ENCODE measurements at regions not wholly inside any gene's neighbourhood (a gene's known extent, or its start where the extent isn't known, plus 50 kb on each side); places are given as distances from the start of the nearest gene placed in this dataset.

DNA sequence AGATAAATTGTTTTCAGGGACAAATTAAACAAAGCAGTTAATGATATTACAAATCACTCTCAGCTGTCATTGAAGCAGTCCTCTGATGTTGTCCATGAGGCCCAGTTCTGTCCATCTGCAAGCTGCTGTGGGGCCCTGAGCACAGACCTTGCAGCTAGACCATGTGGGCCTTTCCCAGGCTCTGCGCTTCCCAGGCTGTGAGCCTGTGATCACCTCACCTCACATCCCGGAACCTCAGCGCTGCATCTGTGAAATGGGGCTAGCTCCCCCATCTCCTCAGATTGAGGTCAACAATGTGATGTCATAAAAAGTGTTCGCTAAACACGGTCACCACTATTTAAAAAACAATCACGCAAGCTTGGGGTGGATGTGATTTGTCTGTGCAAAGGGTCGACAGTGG is 51.9 kb upstream of the UQCRFS1 start (continued):
- no peak for TF ChIP-seq RELA (CRISPR knock-in tag; IDR thresholded peaks at IDR 0.05; ENCODE audit: borderline replicate concordance)

DNA sequence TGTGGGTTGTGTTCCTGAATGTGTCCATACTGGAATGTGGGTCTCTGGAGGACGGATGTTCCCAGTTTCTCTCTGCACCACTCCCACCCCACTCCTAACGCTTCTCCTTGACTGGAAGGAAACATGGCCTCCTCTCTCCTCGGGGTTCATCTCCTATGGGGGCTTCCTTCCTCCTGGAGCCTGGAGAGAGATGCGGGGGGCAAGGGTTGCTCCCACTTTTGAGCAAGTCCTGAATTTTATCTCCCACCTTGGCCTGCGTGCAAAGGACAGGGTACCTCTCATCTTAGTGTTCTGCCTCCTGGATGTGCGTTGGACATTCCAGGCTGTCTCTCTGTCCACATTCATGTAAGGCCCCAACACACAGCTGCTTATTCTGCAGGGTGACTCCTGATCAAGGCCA is 52.5 kb upstream of the UQCRFS1 start:
- DNase-seq (ENCODE audit: low spot score) (no peak), ATAC-seq (no peak)
- H3K4me1 Mint-ChIP-seq, result peaks cover 29% of the 10 kb centered on the region
- no peak overlapping the region for H3K27ac Mint-ChIP-seq
- no peaks in the 10 kb centered on the region for H3K36me3 Mint-ChIP-seq
- CTCF ChIA-PET, result no interaction called here
- H3K27me3 Mint-ChIP-seq (ENCODE audit: low read depth), result peaks cover 5% of the 10 kb centered on the region
- POLR2A ChIA-PET, result no interaction called here
- no peak overlapping the region for H3K4me3 Mint-ChIP-seq
- no peaks in the 10 kb centered on the region for H3K9me3 Mint-ChIP-seq
- TF ChIP-seq ERG (CRISPR knock-in tag; IDR thresholded peaks at IDR 0.05), result no peak
- TF ChIP-seq ZNF423 (CRISPR knock-in tag; IDR thresholded peaks at IDR 0.05), result no peak
- TF ChIP-seq STAT6 (CRISPR knock-in tag; conservative IDR thresholded peaks at IDR 0.05; ENCODE audit: low read depth), result no peak
- TF ChIP-seq RORB (CRISPR knock-in tag; IDR thresholded peaks at IDR 0.05), result no peak
- TF ChIP-seq E2F1 (CRISPR knock-in tag; IDR thresholded peaks at IDR 0.05), result no peak
- TF ChIP-seq ZNF425 (CRISPR knock-in tag; conservative IDR thresholded peaks at IDR 0.05), result no peak
- TF ChIP-seq ZNF232 (CRISPR knock-in tag; IDR thresholded peaks at IDR 0.05), result no peak
- TF ChIP-seq TP53 (CRISPR knock-in tag; IDR thresholded peaks at IDR 0.05), result no peak
- no peak for TF ChIP-seq MXD4 (CRISPR knock-in tag; IDR thresholded peaks at IDR 0.05; ENCODE audit: borderline replicate concordance)
- no peak for TF ChIP-seq SOX15 (CRISPR knock-in tag; IDR thresholded peaks at IDR 0.05)
- no peak for TF ChIP-seq ZNF671 (CRISPR knock-in tag; IDR thresholded peaks at IDR 0.05)

DNA sequence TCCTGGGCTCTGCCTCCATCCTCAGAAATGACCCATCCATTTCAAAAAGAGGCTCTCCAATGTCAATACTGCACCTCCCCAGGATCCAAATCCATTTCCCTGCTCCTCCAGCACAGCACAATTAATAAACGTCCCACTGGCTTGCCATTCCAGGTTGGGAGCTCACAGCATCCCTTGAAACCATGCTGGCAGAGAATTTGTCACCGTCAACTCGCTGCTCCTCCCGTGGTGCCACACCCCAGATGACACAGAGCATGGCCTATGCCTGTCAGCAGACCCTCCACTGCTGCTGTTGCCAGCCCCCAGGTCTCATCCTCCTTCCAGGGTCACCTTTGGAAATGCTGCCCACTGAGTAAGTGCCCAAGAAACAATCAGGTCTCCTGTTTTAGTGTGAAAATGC is 53.0 kb upstream of the UQCRFS1 start:
- POLR2A ChIA-PET, result no interaction called here
- 0 out of 2 replicates have a peak, but pooled peaks cover under 1% of the 10 kb centered on the region for H3K36me3 Mint-ChIP-seq
- CTCF ChIA-PET, result interaction anchor here (0.6 kb wide), 1 partner anchor 54 kb away, joined by 4 read pairs; no protein-coding TSS in a partner anchor
- TF ChIP-seq E2F5 (CRISPR knock-in tag; IDR thresholded peaks at IDR 0.05) (no peak), ZNF281 (CRISPR knock-in tag; IDR thresholded peaks at IDR 0.05) (no peak)
- no peak overlapping the region for H3K27ac Mint-ChIP-seq
- no peak for DNase-seq (ENCODE audit: low spot score)
- peaks cover 1% of the 10 kb centered on the region for H3K9me3 Mint-ChIP-seq
- peaks cover 5% of the 10 kb centered on the region for H3K27me3 Mint-ChIP-seq (ENCODE audit: low read depth)
- ATAC-seq, result no peak
- no peak overlapping the region for H3K4me3 Mint-ChIP-seq
- H3K4me1 Mint-ChIP-seq, result peaks cover 30% of the 10 kb centered on the region

All from WTC11 (cell line).